Activated CD4-positive, CD25-positive, alpha-beta regulatory T cell treated with anti-CD3 and anti-CD28 coated beads, Interleukin-2, amount 50 U/mL, for 24 hours (primary cell): ENCODE measurements at regions not wholly inside any gene's neighbourhood (a gene's known extent, or its start where the extent isn't known, plus 50 kb on each side); places are given as distances from the start of the nearest gene placed in this dataset.

Experiments used
- ATAC-seq, 2 donors: fragments of 150-1000 bp; cut with Tn5 transposase; one replicate each; pipeline ENCODE4 v1.10.0; 2021; ENCODE audit warnings: mild to moderate bottlenecking in 1 of 2, moderate library complexity in 1 of 2

- ATAC-seq, result no peak
Measured at GRCh38 chr4:83171436-83172039, 57.0 kb upstream of the PLAC8 start.

GRCh38 chr4:83170952-83171399, 56.4 kb upstream of the PLAC8 start:
- no peak for ATAC-seq
